Lower lobe of right lung (tissue), 2 donors: ENCODE measurements at regions not wholly inside any gene's neighbourhood (a gene's known extent, or its start where the extent isn't known, plus 50 kb on each side); places are given as distances from the start of the nearest gene placed in this dataset.

Experiments used
- ATAC-seq, 2 donors: fragments of 200-7000 bp; cut with Tn5 transposase; one replicate each; pipeline ENCODE4 v1.9.1; 2020 to 2022; ENCODE audit warnings: mild to moderate bottlenecking in 2 of 2, moderate library complexity in 2 of 2
- DNase-seq: peaks from one replicate; pipeline ENCODE4 v3.0.0-alpha.2; 2020
- H3K27ac ChIP-seq: fragments of 200-600 bp; one replicate; pipeline ENCODE4 v1.8.0; 2022
- H3K27me3 ChIP-seq: fragments of 200-600 bp; one replicate; pipeline ENCODE4 v1.8.0; 2022; ENCODE audit warnings: low read depth
- H3K36me3 ChIP-seq: fragments of 200-600 bp; one replicate; pipeline ENCODE4 v1.8.0; 2022; ENCODE audit warnings: mild to moderate bottlenecking
- H3K4me1 ChIP-seq: fragments of 200-600 bp; one replicate; pipeline ENCODE4 v1.8.0; 2022
- H3K4me3 ChIP-seq: fragments of 200-600 bp; one replicate; pipeline ENCODE4 v1.8.0; 2022; ENCODE audit warnings: mild to moderate bottlenecking
- H3K9me3 ChIP-seq: fragments of 200-600 bp; one replicate; pipeline ENCODE4 v1.8.0; 2022
- CTCF ChIP-seq: fragments of 200-600 bp; IDR thresholded peaks from one replicate; pipeline ENCODE4 v1.8.0; 2022; ENCODE audit warnings: antibody characterized with exemption, mild to moderate bottlenecking
- intact Hi-C: fragments of 100-400 bp; cut with DNase I; formaldehyde crosslinking; loops from one replicate; pipeline ENCODE4 v1.11.0; 2022
- donor health status: DM: no; HTN: yes; CAD: no; lungs with severe emphysema.

DNA sequence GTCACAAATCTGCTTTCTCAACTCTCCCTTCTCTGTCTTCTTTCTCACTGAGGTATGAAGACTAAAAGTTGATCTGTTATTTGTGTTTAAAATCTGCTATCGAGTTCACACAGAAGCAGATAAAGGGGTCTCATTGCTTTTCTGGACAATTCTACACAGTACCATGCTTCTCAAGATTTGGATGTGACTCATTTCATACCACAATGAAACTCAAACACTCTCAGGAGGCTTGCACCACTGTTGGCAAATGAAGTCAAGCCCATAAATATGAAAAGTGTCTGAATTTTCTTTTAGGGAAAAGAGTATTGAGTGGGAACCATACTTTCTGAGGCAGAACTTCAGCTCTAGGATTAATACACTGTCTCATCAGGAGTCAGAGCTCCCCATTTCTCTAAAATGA lies 274.6 kb upstream of the CYRIA start:
- TF ChIP-seq CTCF = no peak
- Histone ChIP-seq H3K4me1 (no peaks in the 10 kb centered on the region), H3K9me3 (no peaks in the 10 kb centered on the region), H3K27me3 (no peaks in the 10 kb centered on the region), H3K4me3 (no peak overlapping the region), H3K36me3 (no peaks in the 10 kb centered on the region), H3K27ac (no peak overlapping the region)
- intact Hi-C loops = no loop called here
- no peak for ATAC-seq
- no peak for DNase-seq

DNA sequence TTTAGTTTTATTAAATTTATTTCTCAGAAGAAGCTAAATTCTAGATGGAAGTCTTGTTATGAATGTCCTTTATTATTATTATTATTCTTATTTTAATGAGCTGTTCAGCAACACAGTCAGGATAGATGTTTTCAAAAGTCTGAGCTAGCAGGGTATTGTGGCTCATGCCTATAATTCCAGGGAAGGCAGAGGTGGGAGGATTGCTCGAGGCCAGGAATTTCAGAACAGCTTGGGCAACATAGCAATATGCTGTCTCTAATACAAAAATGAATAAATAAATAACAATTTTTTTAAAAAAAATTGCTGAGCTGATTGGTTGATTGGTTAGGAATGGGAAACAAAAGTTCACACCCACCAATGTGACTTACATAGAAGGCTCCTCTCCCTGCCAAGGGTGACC lies 274.1 kb upstream of the CYRIA start:
- Histone ChIP-seq H3K27me3 (no peaks in the 10 kb centered on the region), H3K36me3 (no peaks in the 10 kb centered on the region), H3K9me3 (no peaks in the 10 kb centered on the region), H3K4me3 (no peak overlapping the region), H3K4me1 (no peaks in the 10 kb centered on the region), H3K27ac (no peak overlapping the region)
- intact Hi-C loops = no loop called here
- DNase-seq = no peak
- TF ChIP-seq CTCF = no peak
- ATAC-seq = no peak

DNA sequence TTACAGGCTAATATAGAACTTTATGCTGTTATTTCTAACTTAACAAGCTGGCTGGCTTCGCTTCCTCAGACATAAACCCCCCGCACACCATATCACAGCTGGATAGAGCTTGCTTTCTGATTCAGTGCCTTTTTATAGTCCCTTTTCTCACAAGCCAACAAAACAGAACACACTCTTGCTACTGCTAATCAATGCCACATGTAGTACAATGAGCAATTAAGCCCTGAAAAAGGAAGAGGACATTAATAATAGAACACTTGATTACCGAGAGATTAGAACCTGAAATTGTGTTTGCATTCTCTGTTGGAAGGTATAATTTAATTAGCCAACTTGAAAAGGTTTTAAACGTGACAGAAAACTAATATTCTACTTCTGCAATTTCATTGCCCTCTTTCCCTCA lies 267.7 kb upstream of the CYRIA start:
- intact Hi-C loops = no loop called here
- H3K27ac ChIP-seq = no peak overlapping the region
- no peak overlapping the region for H3K4me3 ChIP-seq
- no peak for DNase-seq
- no peaks in the 10 kb centered on the region for H3K27me3 ChIP-seq
- no peaks in the 10 kb centered on the region for H3K4me1 ChIP-seq
- TF ChIP-seq CTCF = no peak
- H3K36me3 ChIP-seq = no peaks in the 10 kb centered on the region
- H3K9me3 ChIP-seq = no peaks in the 10 kb centered on the region
- no peak for ATAC-seq

DNA sequence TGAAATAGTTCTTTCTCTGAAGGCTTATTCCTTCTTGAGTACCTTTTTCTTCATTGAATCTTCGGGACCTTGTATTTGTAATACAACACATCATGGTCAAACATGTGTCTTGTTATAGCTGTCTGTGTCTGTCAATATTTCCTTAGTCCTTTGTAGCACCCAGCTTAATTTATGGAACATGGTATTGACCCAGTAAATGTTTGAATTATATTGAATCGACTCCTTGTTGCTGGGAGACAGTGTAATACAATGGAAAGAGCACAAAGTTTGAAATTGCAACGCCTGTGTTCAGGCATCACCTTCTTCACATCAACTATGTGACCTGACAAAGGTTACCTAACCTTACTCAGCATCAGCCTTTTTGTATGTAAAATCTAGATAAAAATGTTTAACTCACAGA lies 267.2 kb upstream of the CYRIA start:
- intact Hi-C loops = no loop called here
- ATAC-seq (no peak), DNase-seq (no peak)
- Histone ChIP-seq H3K27ac (no peak overlapping the region), H3K27me3 (no peaks in the 10 kb centered on the region), H3K9me3 (no peaks in the 10 kb centered on the region), H3K36me3 (no peaks in the 10 kb centered on the region), H3K4me1 (no peaks in the 10 kb centered on the region), H3K4me3 (no peak overlapping the region)
- TF ChIP-seq CTCF = no peak

- Histone ChIP-seq H3K27me3 (no peaks in the 10 kb centered on the region), H3K27ac (no peak overlapping the region), H3K9me3 (no peaks in the 10 kb centered on the region), H3K36me3 (no peaks in the 10 kb centered on the region), H3K4me3 (no peak overlapping the region), H3K4me1 (no peaks in the 10 kb centered on the region)
- no peak for TF ChIP-seq CTCF
- no peak for ATAC-seq
- no peak for DNase-seq
- intact Hi-C loops = no loop called here
These were observed 265.8 kb upstream of the CYRIA start for GRCh38 chr2:16931441-16931840.

GRCh38 chr2:16927398-16927797 lies 261.8 kb upstream of the CYRIA start:
- ATAC-seq (no peak), DNase-seq (no peak)
- no peaks in the 10 kb centered on the region for H3K27me3 ChIP-seq
- intact Hi-C loops = no loop called here
- H3K4me3 ChIP-seq = no peak overlapping the region
- H3K4me1 ChIP-seq = no peaks in the 10 kb centered on the region
- no peak for TF ChIP-seq CTCF
- no peaks in the 10 kb centered on the region for H3K9me3 ChIP-seq
- H3K36me3 ChIP-seq = no peaks in the 10 kb centered on the region
- no peak overlapping the region for H3K27ac ChIP-seq
